ENCODE measurements at regions not wholly inside any gene's neighbourhood (a gene's known extent, or its start where the extent isn't known, plus 50 kb on each side); places are given as distances from the start of the nearest gene placed in this dataset.

- no peak for TF ChIP-seq POLR2A (IDR thresholded peaks at IDR 0.05; ENCODE audit: low read length)
- TF ChIP-seq GATA1 (IDR thresholded peaks at IDR 0.05; ENCODE audit: low read depth, low read length) = no peak
Measured at GRCh38 chr4:23590431-23590830, 299.4 kb downstream of the PPARGC1A start.

Measured in erythroblast (primary cell).